Duodenal mucosa (tissue), 2 donors: ENCODE measurements at regions not wholly inside any gene's neighbourhood (a gene's known extent, or its start where the extent isn't known, plus 50 kb on each side); places are given as distances from the start of the nearest gene placed in this dataset.

Experiments used
- H3K27ac ChIP-seq: one replicate; pipeline ENCODE4 v1.7.0; 2013; ENCODE audit warnings: low read depth, low read length
- H3K27me3 ChIP-seq, 2 donors: one replicate each; pipeline ENCODE4 v1.7.0; 2013; ENCODE audit warnings: low read length in 2 of 2, control low read depth in 1 of 2; ENCODE audit not compliant: insufficient read depth in 2 of 2, control insufficient read depth in 1 of 2
- H3K36me3 ChIP-seq, 2 donors: one replicate each; pipeline ENCODE4 v1.7.0; 2013; ENCODE audit warnings: low read length in 2 of 2, control low read depth in 1 of 2; ENCODE audit not compliant: insufficient read depth in 2 of 2, control insufficient read depth in 1 of 2
- H3K4me1 ChIP-seq, 2 donors: one replicate each; pipeline ENCODE4 v1.7.0; 2013; ENCODE audit warnings: low read length in 2 of 2, control low read depth in 1 of 2; ENCODE audit not compliant: insufficient read depth in 2 of 2, control insufficient read depth in 1 of 2
- H3K4me3 ChIP-seq, 2 donors: one replicate each; pipeline ENCODE4 v1.7.0; 2013; ENCODE audit warnings: low read length in 2 of 2, low read depth in 1 of 2
- H3K9ac ChIP-seq, 2 donors: one replicate each; pipeline ENCODE4 v1.7.0; 2013; ENCODE audit warnings: low read length in 2 of 2, low read depth in 1 of 2
- H3K9me3 ChIP-seq, 2 donors: one replicate each; pipeline ENCODE4 v1.7.0; 2013; ENCODE audit warnings: low read length in 2 of 2, control low read depth in 1 of 2; ENCODE audit not compliant: control insufficient read depth in 1 of 2

DNA sequence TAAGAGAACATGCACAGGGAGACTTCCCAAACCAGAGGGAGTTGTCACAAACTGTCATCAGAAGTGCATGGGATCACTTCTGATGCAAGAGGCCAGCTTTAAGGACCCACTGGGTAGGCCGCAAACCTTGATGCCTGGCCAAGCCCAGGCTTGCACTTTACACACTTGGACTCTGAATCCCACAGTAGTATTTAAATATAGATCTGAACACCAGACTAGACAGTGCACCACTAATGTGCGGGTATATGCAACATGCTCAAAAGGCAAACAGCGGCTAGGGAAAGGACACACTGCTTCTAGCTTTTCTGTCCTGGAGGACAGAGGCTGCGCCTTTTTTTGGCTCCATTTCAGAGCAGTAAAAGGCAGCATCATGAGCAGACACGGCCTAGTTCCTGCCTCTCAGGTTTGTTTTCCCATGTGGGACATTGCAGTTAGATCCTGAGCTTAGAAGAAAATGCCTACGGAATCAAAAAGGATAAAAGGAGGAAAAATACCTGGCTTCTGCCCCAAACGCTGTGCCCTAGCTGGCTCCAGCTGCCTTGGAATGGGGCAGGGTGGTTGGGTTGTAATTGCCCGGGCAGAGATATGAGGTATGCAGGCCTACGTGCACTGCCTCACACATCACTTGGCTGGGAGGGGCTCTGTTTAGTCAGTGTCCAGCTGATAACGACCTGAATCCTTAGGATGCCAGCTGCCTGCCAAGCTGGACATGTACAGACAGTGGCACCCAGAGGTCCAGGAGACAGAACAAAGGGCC is 84.5 kb upstream of the EGLN3 start:
- H3K27me3 ChIP-seq = no peaks in the 10 kb centered on the region
- H3K4me3 ChIP-seq = no peak overlapping the region
- H3K36me3 ChIP-seq = no peaks in the 10 kb centered on the region
- H3K4me1 ChIP-seq = peaks cover 26 to 27% of the 10 kb centered on the region in 2 donors
- H3K9me3 ChIP-seq = no peaks in the 10 kb centered on the region
- H3K27ac ChIP-seq = no peak overlapping the region
- no peak overlapping the region for H3K9ac ChIP-seq

DNA sequence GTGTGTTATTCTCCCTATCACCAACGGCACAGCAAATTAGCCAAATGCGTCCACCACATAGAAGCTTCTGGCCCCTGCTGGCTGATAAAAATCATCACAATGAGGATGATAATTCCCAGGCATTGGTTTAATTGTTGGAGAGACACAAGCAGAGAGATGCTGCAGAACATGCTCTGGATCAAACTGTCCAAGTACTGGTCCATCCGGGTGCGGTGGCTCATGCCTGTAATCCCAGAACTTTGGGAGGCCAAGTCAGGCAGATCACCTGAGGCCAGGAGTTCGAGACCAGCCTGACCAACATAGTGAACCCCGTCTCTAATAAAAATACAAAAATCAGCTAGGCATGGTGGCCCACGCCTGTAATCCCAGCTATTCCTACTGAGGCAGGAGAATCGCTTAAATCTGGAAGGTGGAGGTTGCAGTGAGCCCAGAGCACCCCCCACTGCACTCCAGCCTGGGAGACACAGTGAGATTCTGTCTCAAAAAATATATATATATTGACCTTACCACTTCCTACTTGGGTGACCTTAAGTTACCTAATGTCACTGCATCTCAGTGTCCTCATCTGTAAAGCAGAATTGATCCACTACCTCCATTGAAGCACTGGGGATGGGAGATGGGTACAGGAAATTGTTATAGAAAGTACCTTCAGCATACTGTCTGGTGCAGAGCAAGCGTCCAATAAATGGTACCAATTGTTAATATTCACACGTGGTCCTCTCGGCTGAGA is 83.7 kb upstream of the EGLN3 start:
- no peak overlapping the region for H3K4me3 ChIP-seq
- no peaks in the 10 kb centered on the region for H3K9me3 ChIP-seq
- no peaks in the 10 kb centered on the region for H3K36me3 ChIP-seq
- H3K27ac ChIP-seq = no peak overlapping the region
- H3K9ac ChIP-seq = no peak overlapping the region
- H3K27me3 ChIP-seq = no peaks in the 10 kb centered on the region
- H3K4me1 ChIP-seq = peaks cover 26 to 27% of the 10 kb centered on the region in 2 donors

DNA sequence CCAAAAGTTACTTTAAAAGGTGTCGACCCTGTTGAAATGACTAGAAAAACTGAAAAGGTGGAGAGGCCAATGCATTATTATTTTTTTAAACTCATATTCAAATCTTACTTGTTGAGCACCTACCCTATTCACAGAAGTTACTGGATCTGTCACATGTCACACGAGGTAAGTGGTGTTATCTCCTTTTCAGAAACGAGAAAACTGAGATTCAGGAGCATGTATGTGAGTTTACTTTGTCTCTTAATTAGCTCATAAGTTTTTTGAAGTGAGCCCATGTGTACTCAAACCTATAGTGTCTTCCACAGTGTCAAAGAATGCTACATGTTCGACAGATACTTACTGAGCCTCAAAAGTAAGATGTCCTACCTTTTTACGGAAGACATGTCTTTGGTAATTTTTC is 81.8 kb upstream of the EGLN3 start:
- H3K4me3 ChIP-seq = no peak overlapping the region
- H3K36me3 ChIP-seq = no peaks in the 10 kb centered on the region
- no peak overlapping the region for H3K9ac ChIP-seq
- no peak overlapping the region for H3K27ac ChIP-seq
- H3K4me1 ChIP-seq = peaks cover 18 to 26% of the 10 kb centered on the region in 2 donors
- no peaks in the 10 kb centered on the region for H3K9me3 ChIP-seq
- no peaks in the 10 kb centered on the region for H3K27me3 ChIP-seq

DNA sequence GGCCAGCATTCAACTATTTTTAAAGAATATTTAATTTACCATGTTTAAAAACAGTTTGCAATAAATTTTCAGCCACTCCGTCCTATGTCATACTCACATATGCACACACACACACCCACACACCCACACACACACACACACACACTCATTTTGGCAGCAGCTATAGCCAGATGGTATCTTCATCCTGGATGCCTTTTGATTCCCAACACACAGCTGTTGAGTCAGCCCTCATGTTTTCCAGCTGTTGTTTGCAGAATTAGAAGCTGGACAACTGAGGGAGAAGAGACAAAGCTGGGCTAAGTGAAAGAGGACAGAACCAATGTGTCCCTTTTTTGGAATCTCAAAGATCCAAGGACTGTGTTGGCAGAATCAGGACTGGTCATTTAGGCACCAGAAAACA is 80.0 kb upstream of the EGLN3 start:
- Histone ChIP-seq H3K4me3 (no peak overlapping the region), H3K27ac (no peak overlapping the region), H3K9ac (no peak overlapping the region), H3K36me3 (no peaks in the 10 kb centered on the region), H3K27me3 (no peaks in the 10 kb centered on the region), H3K9me3 (no peaks in the 10 kb centered on the region), H3K4me1 (peaks cover 18 to 23% of the 10 kb centered on the region in 2 donors)

DNA sequence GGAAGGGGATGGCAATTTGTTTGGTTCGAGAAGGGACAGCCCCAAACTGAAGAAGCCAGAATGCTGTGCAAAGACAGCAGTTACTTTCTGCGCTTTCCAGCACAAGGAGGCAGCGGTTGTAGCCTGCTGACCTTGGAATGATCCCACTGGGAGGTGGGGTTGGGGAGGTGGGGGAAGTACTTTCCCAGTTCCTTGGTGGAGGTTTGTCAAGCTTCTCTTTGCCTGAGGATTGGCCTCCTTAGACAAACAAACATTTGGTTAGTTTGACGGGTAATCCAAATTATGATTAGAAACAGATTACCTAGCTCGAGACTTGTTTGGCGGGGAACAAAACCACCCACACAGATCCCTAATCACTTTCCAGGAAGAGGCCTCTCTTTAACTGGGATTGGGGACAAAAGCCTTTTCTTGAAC is 79.1 kb upstream of the EGLN3 start:
- Histone ChIP-seq H3K9me3 (no peaks in the 10 kb centered on the region), H3K36me3 (no peaks in the 10 kb centered on the region), H3K4me3 (no peak overlapping the region), H3K4me1 (peaks cover 8 to 14% of the 10 kb centered on the region in 2 donors), H3K9ac (no peak overlapping the region), H3K27ac (no peak overlapping the region), H3K27me3 (no peaks in the 10 kb centered on the region)

DNA sequence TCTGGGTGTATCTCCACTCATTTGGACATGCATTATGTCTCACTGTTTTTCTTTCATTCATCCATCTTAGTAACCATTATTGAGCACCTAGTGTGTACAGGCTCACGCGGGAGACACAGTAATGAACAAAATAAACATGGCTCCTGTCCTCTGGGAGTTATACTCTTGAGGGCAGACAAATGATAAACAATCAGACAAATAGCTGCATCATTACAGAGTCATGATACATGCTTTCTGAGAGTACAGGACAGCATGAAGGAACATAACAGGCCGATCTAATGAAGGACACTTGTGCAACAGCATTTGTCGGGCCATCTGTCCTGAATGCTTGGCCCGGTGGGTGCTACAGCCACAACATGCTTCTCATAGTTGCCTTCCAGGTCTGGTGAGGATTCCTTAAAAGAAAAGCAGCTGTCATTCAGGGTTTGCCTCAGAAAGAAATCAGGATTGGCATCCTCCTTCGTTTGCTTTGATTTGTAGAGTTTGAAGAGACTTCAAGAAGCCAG is 77.2 kb upstream of the EGLN3 start:
- no peaks in the 10 kb centered on the region for H3K36me3 ChIP-seq
- peaks cover 6 to 16% of the 10 kb centered on the region in 2 donors for H3K4me1 ChIP-seq
- no peaks in the 10 kb centered on the region for H3K9me3 ChIP-seq
- H3K27me3 ChIP-seq = no peaks in the 10 kb centered on the region
- H3K27ac ChIP-seq = no peak overlapping the region
- no peak overlapping the region for H3K9ac ChIP-seq
- no peak overlapping the region for H3K4me3 ChIP-seq

DNA sequence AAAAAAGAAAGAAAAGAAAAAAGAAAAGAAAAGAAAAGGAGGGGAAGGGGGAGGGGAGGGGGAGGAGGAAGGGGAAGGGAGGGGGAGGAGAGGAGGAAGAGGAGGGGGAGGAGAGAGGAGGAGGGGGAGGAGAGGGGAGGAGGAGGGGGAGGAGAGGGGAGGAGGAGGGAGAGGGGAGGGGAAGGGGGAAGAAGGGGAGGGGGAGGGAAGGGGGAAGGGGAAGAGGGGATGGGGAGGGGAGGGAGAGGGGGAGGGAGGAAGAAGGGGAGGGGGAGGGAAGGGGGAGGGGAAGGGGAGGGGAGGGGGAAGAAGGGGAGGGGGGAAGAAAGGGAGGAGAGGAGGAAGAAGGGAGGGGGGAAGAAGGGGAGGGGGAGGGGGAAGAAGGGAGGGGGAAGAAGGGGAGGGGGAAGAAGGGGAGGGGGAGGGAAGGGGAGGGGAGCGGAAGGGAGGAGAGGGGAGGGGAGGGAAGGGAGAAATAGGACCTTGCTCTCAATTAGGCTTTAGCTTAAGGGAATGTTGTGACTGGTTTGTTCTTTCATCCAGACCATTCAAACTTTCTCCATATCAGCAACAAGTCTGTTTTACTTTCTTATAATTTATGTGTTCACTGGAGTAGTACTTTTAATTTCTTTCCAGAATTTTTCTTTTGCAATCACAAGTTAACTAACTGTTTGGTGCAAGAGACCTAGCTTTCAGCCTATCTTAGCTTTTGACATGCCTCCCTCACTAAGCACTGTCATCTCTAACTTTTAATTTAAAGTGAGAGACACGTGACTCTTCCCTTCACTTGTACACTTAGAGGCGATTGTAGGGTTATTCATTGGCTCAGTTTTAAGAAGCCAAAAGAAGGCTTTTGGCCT is 76.5 kb upstream of the EGLN3 start:
- H3K4me3 ChIP-seq = no peak overlapping the region
- no peaks in the 10 kb centered on the region for H3K36me3 ChIP-seq
- no peak overlapping the region for H3K27ac ChIP-seq
- peaks cover 6 to 19% of the 10 kb centered on the region in 2 donors for H3K4me1 ChIP-seq
- no peak overlapping the region for H3K9ac ChIP-seq
- H3K9me3 ChIP-seq = no peaks in the 10 kb centered on the region
- no peaks in the 10 kb centered on the region for H3K27me3 ChIP-seq

DNA sequence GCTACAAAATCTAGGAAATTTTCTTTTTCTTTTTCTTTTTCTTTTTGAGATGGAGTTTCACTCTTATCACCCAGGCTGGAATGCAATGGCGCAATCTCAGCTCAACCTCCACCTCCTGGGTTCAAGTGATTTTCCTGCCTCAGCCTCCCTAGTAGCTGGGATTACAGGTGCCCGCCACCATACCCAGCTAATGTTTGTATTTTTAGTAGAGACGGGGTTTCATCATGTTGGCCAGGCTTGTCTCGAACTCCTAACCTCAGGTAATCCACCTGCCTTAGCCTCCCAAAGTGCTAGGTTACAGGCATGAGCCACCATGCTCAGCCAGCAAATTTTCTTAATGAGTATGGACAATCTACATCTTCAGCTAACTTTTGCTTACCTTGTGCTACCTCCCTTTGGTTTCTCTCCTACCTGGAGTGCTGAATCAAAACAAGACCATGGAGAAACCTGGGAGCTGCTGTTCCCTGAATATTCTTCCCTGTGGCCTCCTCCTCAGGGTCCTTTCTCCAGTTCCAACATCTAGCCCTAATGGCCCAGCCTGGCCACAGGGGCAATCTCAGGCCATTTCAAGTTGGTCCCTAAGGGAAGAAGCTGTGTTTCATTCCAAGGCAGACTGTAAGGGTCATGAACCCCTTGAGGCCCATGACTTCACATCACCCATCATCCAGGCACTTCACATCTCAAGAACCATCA is 74.6 kb upstream of the EGLN3 start:
- no peak overlapping the region for H3K4me3 ChIP-seq
- H3K4me1 ChIP-seq = peaks cover 0 to 15% of the 10 kb centered on the region in 2 donors
- no peak overlapping the region for H3K9ac ChIP-seq
- no peak overlapping the region for H3K27ac ChIP-seq
- H3K27me3 ChIP-seq = no peaks in the 10 kb centered on the region
- H3K9me3 ChIP-seq = no peaks in the 10 kb centered on the region
- H3K36me3 ChIP-seq = no peaks in the 10 kb centered on the region

DNA sequence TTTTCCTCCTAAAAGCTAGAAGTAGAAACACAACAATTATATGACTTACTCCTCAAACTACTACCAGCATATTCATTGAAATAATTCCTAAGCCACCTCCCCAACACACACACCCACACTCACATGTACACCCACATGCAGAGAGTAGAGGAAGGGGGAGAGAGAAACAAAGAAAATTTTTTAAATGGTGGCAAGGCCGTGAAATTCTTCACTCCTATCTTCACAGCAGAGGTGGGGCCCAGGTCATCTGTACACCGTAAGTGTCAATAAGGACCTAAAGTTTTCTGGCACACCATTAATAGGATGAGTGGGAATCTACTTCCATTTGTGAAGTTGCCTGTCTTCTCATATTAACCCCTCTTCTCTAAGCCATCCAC is 73.9 kb upstream of the EGLN3 start:
- Histone ChIP-seq H3K4me1 (peaks cover 0 to 15% of the 10 kb centered on the region in 2 donors), H3K27ac (no peak overlapping the region), H3K9ac (no peak overlapping the region)

More for the DNA sequence above, 73.9 kb upstream of the EGLN3 start:
- no peaks in the 10 kb centered on the region for H3K36me3 ChIP-seq
- no peaks in the 10 kb centered on the region for H3K27me3 ChIP-seq
- H3K4me3 ChIP-seq = no peak overlapping the region
- H3K9me3 ChIP-seq = no peaks in the 10 kb centered on the region
